ENCODE measurements at regions not wholly inside any gene's neighbourhood (a gene's known extent, or its start where the extent isn't known, plus 50 kb on each side); places are given as distances from the start of the nearest gene placed in this dataset.

DNA sequence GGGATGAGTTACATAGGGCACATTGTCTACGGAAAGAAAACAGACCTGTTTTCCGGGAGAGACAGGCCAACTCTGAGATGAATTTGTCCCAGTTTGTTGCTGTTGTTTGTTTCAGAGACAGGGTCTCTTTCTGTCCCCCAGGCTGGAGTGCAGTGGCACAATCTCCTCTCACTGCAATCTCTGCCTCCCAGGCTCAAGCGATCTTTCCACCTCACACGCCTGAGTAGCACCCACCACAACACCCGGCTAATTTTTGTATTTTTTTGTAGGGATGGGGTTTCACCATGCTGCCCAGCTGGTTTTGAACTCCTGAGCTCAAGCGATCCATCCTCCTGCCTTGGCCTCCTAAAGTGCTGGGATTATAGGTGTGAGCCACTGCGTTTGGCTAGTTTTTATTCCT, 125.5 kb upstream of the ERRFI1 start:
- WGBS, 2 experiments (ENCODE audit: extremely low coverage in 1 of 2, insufficient coverage in 1 of 2, insufficient read length in 1 of 2, insufficient replicate concordance in 2 of 2, low coverage in 1 of 2, low lambda C conversion rate in 2 of 2, missing lambda C conversion rate in 1 of 2) = 92% methylated on average over 7 of the region's 7 CpGs; no CpG with 5 or more reads in 1 of the 2 experiments
- peak overlapping the region; percentile 46; the same call in 1 of the 2 replicates for H2BK12ac ChIP-seq (ENCODE audit: low read depth, low read length)
- no peak for TF ChIP-seq CBX5 (IDR thresholded peaks at IDR 0.05; ENCODE audit: low read depth, low read length)
- TF ChIP-seq CTBP2 (IDR thresholded peaks at IDR 0.05; ENCODE audit: borderline replicate concordance, insufficient read depth, insufficient read length, low read length) = no peak
- no peak for TF ChIP-seq TAF1 (IDR thresholded peaks at IDR 0.05; ENCODE audit: low read depth, low read length)
- H2AFZ ChIP-seq (ENCODE audit: low read length) = 0 out of 2 replicates have a peak overlapping the region, but pooled peaks have one; percentile 27
- H3K14ac ChIP-seq (ENCODE audit: insufficient read length) = no peak overlapping the region
- H3K27ac ChIP-seq (ENCODE audit: low read depth, low read length) = no peak overlapping the region
- no peaks in the 10 kb centered on the region for H3K36me3 ChIP-seq (ENCODE audit: control insufficient read depth in 2 of 4, insufficient read depth in 4 of 4, low read length in 3 of 4)
- no peak overlapping the region for H2BK20ac ChIP-seq (ENCODE audit: low read length)
- H4K5ac ChIP-seq (ENCODE audit: insufficient read length, low read depth, low read length) = no peak overlapping the region
- no peak overlapping the region for H2BK15ac ChIP-seq (ENCODE audit: low read length)
- no peak overlapping the region for H2BK5ac ChIP-seq (ENCODE audit: low read depth, low read length)
- no peak for DNase-seq (ENCODE audit: low read depth in 1 of 2, low spot score in 2 of 2)
- no peaks in the 10 kb centered on the region for H3K79me1 ChIP-seq (ENCODE audit: low read depth, low read length)
- no peaks in the 10 kb centered on the region for H3K79me2 ChIP-seq (ENCODE audit: control insufficient read depth in 1 of 2, insufficient read depth in 2 of 2, low read length in 2 of 2)
- no peak for FAIRE-seq
- no peak overlapping the region for H3K4me3 ChIP-seq (ENCODE audit: extremely low read depth in 1 of 4, insufficient read depth in 2 of 4, low read depth in 3 of 4, low read length in 4 of 4)
- H4K8ac ChIP-seq (ENCODE audit: extremely low read depth, insufficient read depth, low read length) = no peak overlapping the region
- ChIA-PET POLR2A (ENCODE audit: partially characterized antibody) (no interaction called here), CTCF (ENCODE audit: partially characterized antibody) (interaction anchor here (0.6 to 2.3 kb wide), 3 partner anchors 14 to 502 kb away, joined by 4 to 11 read pairs (median 4); no protein-coding TSS in a partner anchor)
- 0 out of 4 replicates have a peak, but pooled peaks cover 0 to 2% of the 10 kb centered on the region in 2 experiments for H3K9me3 ChIP-seq (ENCODE audit: insufficient read depth in 2 of 2, low read depth in 1 of 2, low read length in 1 of 2)
- H2BK120ac ChIP-seq (replicated peaks; ENCODE audit: low read depth, low read length) = no peak overlapping the region
- H2AK5ac ChIP-seq (ENCODE audit: low read depth, low read length) = no peak overlapping the region
- no peak overlapping the region for H3K4me2 ChIP-seq (ENCODE audit: insufficient read depth in 1 of 2, low read depth in 2 of 2, low read length in 2 of 2)
- H4K20me1 ChIP-seq (replicated peaks in 1 of 2; ENCODE audit: control insufficient read depth in 1 of 2, insufficient read depth in 2 of 2, low read length in 2 of 2) = no peaks in the 10 kb centered on the region
- no peaks in the 10 kb centered on the region for H3K23me2 ChIP-seq (ENCODE audit: low read depth, low read length)
- H4K91ac ChIP-seq (replicated peaks; ENCODE audit: insufficient read length, low read length) = no peak overlapping the region
- H3K18ac ChIP-seq (ENCODE audit: extremely low read depth, low read length) = no peak overlapping the region
- H3K9ac ChIP-seq (replicated peaks in 1 of 4; ENCODE audit: extremely low read depth in 1 of 4, low read depth in 3 of 4, low read length in 3 of 4) = no peak overlapping the region
- H3K4me1 ChIP-seq (replicated peaks in 1 of 4; ENCODE audit: control insufficient read depth in 3 of 4, insufficient read depth in 4 of 4, low read length in 3 of 4) = peaks cover 0 to 2% (median 0%) of the 10 kb centered on the region in 4 experiments; a peak in 2 of 7 replicates
- H3K23ac ChIP-seq (ENCODE audit: insufficient read length) = no peak overlapping the region
- no peaks in the 10 kb centered on the region for H3K27me3 ChIP-seq (replicated peaks in 1 of 4; ENCODE audit: control insufficient read depth in 3 of 4, extremely low read depth in 1 of 4, insufficient read depth in 3 of 4, low read length in 3 of 4)
- no peak overlapping the region for H3K4ac ChIP-seq (replicated peaks; ENCODE audit: insufficient read length, low read depth, low read length)
- no peak overlapping the region for H3K56ac ChIP-seq (replicated peaks; ENCODE audit: insufficient read length, low read depth, low read length)

Measured in H1 (cell line).